Activated CD4-positive, alpha-beta T cell treated with anti-CD3 and anti-CD28 coated beads, Interleukin-2, amount 10 ng/mL, durations not matched to agents 7 days and 5 days (primary cell): ENCODE measurements at regions not wholly inside any gene's neighbourhood (a gene's known extent, or its start where the extent isn't known, plus 50 kb on each side); places are given as distances from the start of the nearest gene placed in this dataset.

Source experiments
- CTCF ChIA-PET: fragments of 350-600 bp; sonication (Branson Sonifier 250); formaldehyde crosslinking; loops from one replicate; lab custom pipeline; 2021; ENCODE audit warnings: antibody characterized with exemption; lab: Charles Lee
- POLR2A ChIA-PET: fragments of 350-600 bp; sonication (Branson Sonifier 250); formaldehyde crosslinking; loops from one replicate; lab custom pipeline; 2021; ENCODE audit warnings: antibody characterized with exemption; lab: Charles Lee
- DNase-seq: peaks from one replicate; pipeline ENCODE4 v3.0.0-alpha.2; 2020
- H3K27ac Mint-ChIP-seq: one replicate; pipeline ENCODE4 v1.8.0; 2021; ENCODE audit warnings: mild to moderate bottlenecking, moderate library complexity, mixed read lengths
- H3K27me3 Mint-ChIP-seq: one replicate; pipeline ENCODE4 v1.8.0; 2021; ENCODE audit warnings: mixed read lengths
- H3K36me3 Mint-ChIP-seq: one replicate; pipeline ENCODE4 v1.8.0; 2021; ENCODE audit warnings: low read depth, mixed read lengths
- H3K4me1 Mint-ChIP-seq: one replicate; pipeline ENCODE4 v1.8.0; 2021; ENCODE audit warnings: mixed read lengths
- H3K4me3 Mint-ChIP-seq: one replicate; pipeline ENCODE4 v1.8.0; 2021; ENCODE audit warnings: mild to moderate bottlenecking, moderate library complexity, mixed read lengths
- H3K9me3 Mint-ChIP-seq: one replicate; pipeline ENCODE4 v1.8.0; 2021; ENCODE audit warnings: mixed read lengths

DNA sequence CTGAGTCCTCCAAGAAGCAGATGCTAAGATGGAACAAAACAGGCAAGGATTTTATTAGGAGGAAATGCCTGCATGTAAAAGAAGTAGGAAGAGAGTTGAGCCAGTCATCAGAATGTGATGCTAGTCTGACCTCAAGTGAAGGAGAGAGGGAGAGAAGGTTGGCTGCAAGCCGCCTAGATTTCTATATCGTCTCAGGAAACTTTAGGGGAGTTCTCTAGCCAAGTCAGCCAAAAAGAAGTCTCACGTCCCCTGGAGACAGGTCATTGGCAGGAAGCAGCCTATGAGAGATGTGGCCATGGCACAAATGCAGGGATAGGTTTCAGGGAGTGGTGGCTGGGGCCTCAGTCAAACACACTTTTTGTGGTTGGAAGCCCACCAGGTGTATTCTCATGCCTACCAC is 378.0 kb downstream of the CD109 start:
- Mint-ChIP-seq H3K9me3 (no peaks in the 10 kb centered on the region), H3K36me3 (no peaks in the 10 kb centered on the region), H3K27me3 (no peaks in the 10 kb centered on the region), H3K4me1 (no peaks in the 10 kb centered on the region), H3K4me3 (no peak overlapping the region), H3K27ac (no peak overlapping the region)
- POLR2A ChIA-PET: no interaction called here
- CTCF ChIA-PET: no interaction called here
- no peak for DNase-seq

DNA sequence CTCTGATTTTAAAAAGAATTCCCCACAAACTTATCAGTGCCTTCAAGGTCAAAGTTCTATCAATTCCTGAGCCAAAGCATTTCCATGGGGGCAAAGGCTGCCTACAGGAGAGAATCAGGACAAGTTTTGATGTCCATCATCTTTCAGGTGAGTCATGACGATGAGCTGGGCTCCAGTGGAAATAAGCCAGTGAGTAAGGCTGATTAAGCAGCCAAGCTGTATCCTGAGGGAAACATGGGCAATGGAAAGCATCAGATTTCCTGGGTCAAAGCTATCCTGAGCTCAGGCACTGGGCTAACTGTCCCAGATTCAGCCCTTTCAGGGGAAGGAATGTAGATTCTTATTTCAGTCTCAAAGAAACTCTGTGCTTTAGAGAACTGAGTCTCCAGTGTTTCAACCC is 377.4 kb downstream of the CD109 start:
- Mint-ChIP-seq H3K36me3 (no peaks in the 10 kb centered on the region), H3K27ac (no peak overlapping the region), H3K4me3 (no peak overlapping the region), H3K27me3 (no peaks in the 10 kb centered on the region), H3K9me3 (no peaks in the 10 kb centered on the region), H3K4me1 (no peaks in the 10 kb centered on the region)
- POLR2A ChIA-PET: no interaction called here
- DNase-seq: no peak
- CTCF ChIA-PET: no interaction called here

DNA sequence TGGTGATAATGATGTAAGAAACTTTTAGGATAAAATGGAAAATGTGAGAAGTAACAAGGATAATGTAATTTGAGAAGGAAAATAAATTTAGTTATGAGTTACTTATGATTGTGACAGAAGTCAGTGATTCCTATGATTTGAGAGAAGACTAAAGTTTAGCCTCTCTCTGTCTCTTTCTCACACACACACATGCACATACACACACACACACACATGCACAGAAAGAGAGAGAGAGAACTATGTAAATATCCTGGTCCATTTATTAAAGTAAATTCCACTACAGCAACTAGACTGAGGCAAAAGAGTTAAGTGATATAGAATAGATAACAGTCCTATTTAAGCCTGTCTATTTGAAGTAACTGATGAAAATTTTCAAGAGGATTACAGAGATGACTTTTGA is 375.2 kb downstream of the CD109 start:
- CTCF ChIA-PET: no interaction called here
- H3K27me3 Mint-ChIP-seq: peaks cover 6% of the 10 kb centered on the region
- H3K9me3 Mint-ChIP-seq: no peaks in the 10 kb centered on the region
- H3K4me1 Mint-ChIP-seq: no peaks in the 10 kb centered on the region
- no peak overlapping the region for H3K27ac Mint-ChIP-seq
- H3K36me3 Mint-ChIP-seq: no peaks in the 10 kb centered on the region
- DNase-seq: no peak
- no peak overlapping the region for H3K4me3 Mint-ChIP-seq
- POLR2A ChIA-PET: no interaction called here

DNA sequence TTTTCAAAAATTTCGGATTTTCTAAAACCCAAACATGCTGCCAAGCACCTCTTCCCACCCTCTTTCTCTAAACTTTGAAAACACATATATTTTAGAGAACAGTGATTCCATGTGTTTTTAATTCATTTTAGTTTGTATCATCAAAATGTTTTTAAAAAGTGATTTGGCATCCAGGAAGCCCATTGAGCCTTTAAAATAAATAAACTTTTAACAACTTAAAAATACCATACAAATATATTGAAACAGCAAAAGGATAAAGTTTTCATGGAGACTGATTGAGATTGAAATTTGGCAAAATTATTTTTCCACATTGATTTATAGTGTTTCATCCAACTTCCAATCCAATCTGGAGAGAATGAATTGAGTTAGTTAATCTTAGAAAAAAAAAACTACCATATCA is 374.7 kb downstream of the CD109 start:
- no peaks in the 10 kb centered on the region for H3K9me3 Mint-ChIP-seq
- ChIA-PET CTCF (no interaction called here), POLR2A (no interaction called here)
- peaks cover 6% of the 10 kb centered on the region for H3K27me3 Mint-ChIP-seq
- no peak for DNase-seq
- no peaks in the 10 kb centered on the region for H3K36me3 Mint-ChIP-seq
- no peaks in the 10 kb centered on the region for H3K4me1 Mint-ChIP-seq
- H3K4me3 Mint-ChIP-seq: no peak overlapping the region
- H3K27ac Mint-ChIP-seq: no peak overlapping the region

DNA sequence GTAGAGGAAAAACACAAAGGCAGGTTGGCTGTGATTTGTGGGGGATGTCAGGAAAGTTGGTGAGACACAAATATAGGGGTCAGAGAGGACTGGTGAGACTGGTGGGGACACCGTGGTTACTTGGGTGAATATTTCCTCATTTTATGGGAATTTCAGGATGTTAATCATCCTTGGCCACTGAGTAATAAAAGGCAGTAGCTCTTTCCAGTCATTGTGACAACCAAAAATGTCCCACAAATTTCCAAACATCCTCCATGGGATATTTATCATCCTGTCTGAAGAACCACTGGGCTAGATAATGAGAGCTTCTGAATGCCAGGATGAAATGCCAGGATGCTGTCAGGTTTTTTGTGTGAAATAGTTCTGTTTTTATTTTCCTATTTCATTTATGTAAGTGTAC is 374.1 kb downstream of the CD109 start:
- ChIA-PET CTCF (no interaction called here), POLR2A (no interaction called here)
- H3K4me3 Mint-ChIP-seq: no peak overlapping the region
- no peak for DNase-seq
- H3K9me3 Mint-ChIP-seq: no peaks in the 10 kb centered on the region
- no peak overlapping the region for H3K27ac Mint-ChIP-seq
- H3K4me1 Mint-ChIP-seq: no peaks in the 10 kb centered on the region
- no peaks in the 10 kb centered on the region for H3K36me3 Mint-ChIP-seq
- peaks cover 6% of the 10 kb centered on the region for H3K27me3 Mint-ChIP-seq

DNA sequence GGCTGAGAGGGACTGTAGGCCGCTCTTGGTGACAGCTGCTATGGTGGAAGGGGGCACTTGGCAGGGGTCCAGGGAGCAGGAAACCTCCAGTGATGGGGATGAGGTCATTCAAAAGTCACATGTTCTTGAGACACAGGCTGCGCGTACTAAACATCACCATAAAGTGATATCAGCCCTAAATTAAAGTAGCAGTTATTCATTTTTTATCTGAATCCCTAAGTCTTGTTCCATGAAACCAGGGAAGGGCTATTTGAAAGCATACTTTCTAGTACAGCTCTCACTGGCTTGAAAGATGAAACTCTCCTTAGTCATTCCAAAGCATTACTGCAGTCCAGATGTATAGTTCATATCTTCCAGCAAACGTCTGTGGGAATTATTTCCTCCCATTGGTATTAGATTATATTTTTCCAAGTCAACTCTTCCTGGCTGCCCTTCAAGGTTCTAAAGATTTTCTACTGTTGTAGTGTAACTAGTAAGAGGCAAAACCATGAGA is 373.1 kb downstream of the CD109 start:
- H3K27ac Mint-ChIP-seq: no peak overlapping the region
- no peaks in the 10 kb centered on the region for H3K36me3 Mint-ChIP-seq
- ChIA-PET CTCF (no interaction called here), POLR2A (no interaction called here)
- H3K4me1 Mint-ChIP-seq: no peaks in the 10 kb centered on the region
- H3K4me3 Mint-ChIP-seq: no peak overlapping the region
- DNase-seq: no peak
- H3K9me3 Mint-ChIP-seq: no peaks in the 10 kb centered on the region
- peaks cover 6% of the 10 kb centered on the region for H3K27me3 Mint-ChIP-seq

DNA sequence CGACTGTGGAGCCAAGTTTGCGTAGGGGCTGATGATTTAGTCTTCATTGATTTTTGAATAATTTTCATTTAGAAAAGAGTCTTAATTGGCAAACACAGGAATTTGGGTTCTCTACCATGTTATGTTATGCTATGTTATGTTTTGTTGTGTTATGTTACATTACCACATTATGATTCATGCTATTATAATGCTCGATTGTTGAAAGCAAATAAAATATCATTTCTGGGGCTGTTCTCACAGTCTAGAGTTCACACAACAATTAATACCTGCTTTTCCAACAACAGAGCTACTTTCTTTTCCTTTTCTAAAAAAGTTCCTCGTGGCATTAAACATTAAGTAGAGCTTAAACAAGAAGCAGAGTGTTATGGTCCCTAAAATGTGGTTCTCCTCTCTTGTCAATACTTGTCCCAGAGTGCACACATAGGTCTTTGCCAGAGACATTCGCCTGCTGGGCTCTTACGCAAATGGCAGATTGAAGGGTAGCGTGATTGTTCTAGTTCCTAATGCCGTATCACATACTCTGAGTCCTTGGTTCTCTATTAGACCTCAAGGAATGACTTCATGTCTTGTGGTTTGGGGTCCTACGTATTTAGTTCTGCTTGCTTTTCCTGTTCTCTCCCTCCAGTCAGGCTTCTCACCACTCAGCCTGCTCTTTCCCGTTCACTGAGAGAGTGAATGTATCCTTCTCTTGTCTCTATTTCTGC is 370.3 kb downstream of the CD109 start:
- Mint-ChIP-seq H3K27ac (no peak overlapping the region), H3K4me3 (no peak overlapping the region), H3K36me3 (no peaks in the 10 kb centered on the region), H3K4me1 (no peaks in the 10 kb centered on the region), H3K27me3 (peaks cover 6% of the 10 kb centered on the region), H3K9me3 (no peaks in the 10 kb centered on the region)
- CTCF ChIA-PET: no interaction called here
- DNase-seq: no peak
- POLR2A ChIA-PET: no interaction called here

DNA sequence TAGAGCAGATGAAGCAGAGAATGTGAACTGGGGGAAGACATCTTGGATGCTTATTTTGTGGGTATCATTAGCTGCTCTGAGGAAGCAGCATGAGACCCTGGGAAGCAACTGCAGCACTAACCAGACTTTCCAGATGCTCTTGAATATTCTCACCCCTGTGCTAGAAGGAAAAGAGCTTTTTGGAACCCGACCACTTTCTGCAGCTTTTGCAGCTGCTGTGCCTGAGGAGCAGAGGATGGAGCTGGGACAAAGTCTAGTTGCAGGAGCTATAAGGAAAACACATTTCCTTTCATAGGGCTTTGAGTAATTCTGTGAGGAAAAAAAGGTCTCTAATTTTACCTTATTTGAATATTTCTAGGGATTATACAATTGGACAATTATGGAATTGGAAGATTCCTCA is 369.7 kb downstream of the CD109 start:
- no peak overlapping the region for H3K27ac Mint-ChIP-seq
- ChIA-PET POLR2A (no interaction called here), CTCF (no interaction called here)
- no peak overlapping the region for H3K4me3 Mint-ChIP-seq
- no peaks in the 10 kb centered on the region for H3K36me3 Mint-ChIP-seq
- H3K4me1 Mint-ChIP-seq: no peaks in the 10 kb centered on the region
- peaks cover 6% of the 10 kb centered on the region for H3K27me3 Mint-ChIP-seq
- no peak for DNase-seq
- H3K9me3 Mint-ChIP-seq: no peaks in the 10 kb centered on the region

DNA sequence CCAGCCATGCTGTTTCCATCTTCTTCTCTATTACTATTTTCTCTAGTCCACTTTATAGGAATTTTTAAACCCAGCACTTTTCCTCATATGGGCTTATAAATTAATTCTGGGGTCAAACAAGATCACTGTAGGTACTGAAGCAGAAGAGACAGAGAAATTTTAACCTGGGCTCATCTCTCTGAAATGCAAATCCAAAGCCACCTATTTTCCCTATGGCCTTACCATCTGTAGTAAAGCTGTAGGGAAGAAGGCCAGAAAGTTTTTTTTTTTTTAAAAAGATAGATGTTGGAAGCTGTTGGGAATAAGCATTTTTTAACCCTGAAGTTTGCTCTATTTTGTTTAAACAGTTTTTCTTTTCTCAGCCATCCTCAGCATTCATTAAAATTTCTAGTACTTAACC is 367.4 kb downstream of the CD109 start:
- no peak for DNase-seq
- H3K9me3 Mint-ChIP-seq: no peaks in the 10 kb centered on the region
- ChIA-PET POLR2A (no interaction called here), CTCF (no interaction called here)
- peaks cover 6% of the 10 kb centered on the region for H3K27me3 Mint-ChIP-seq
- H3K27ac Mint-ChIP-seq: no peak overlapping the region
- no peaks in the 10 kb centered on the region for H3K36me3 Mint-ChIP-seq
- no peak overlapping the region for H3K4me3 Mint-ChIP-seq
- no peaks in the 10 kb centered on the region for H3K4me1 Mint-ChIP-seq

DNA sequence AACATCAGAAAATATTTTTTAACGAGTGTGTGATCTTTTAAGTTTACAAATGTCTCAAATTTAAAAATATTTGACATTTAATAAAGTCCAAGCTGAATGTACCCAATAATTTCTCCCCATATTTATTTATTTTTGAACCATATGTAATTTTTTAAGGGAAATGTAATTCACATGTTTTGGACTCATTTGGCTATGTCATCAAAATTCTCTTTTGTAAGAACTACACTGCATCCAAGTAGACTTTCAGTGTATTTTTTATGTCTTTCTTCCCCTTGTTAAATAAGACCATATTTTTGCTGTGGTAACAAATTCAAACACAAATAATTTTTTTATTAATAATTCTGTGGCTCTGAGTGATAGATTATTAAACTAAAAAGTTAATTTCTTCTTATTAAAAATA is 365.2 kb downstream of the CD109 start:
- Mint-ChIP-seq H3K27me3 (peaks cover under 1% of the 10 kb centered on the region), H3K4me3 (no peak overlapping the region), H3K9me3 (no peaks in the 10 kb centered on the region), H3K4me1 (no peaks in the 10 kb centered on the region), H3K27ac (no peak overlapping the region), H3K36me3 (no peaks in the 10 kb centered on the region)
- CTCF ChIA-PET: no interaction called here
- POLR2A ChIA-PET: no interaction called here
- no peak for DNase-seq

DNA sequence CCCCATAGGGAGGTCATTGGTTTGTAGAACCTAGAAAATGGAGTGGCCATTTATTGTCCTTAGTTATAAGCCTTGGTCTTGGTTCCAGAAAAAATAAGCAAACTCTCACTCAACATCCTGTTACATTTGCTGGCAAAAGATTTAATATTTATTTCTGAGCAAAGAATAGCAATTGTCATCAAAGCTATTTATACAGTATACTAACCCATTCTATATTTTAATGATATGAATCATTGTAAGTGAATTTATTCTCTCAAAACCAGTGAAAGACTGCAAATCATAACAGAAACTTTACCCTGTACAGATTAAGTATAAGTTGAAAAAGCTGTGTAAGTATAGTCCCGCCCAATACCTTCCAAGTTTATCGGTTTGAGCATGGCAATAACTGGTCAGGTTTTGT is 364.4 kb downstream of the CD109 start:
- Mint-ChIP-seq H3K4me1 (no peaks in the 10 kb centered on the region), H3K27me3 (no peaks in the 10 kb centered on the region), H3K4me3 (no peak overlapping the region), H3K27ac (no peak overlapping the region), H3K9me3 (no peaks in the 10 kb centered on the region), H3K36me3 (no peaks in the 10 kb centered on the region)
- ChIA-PET POLR2A (no interaction called here), CTCF (no interaction called here)
- DNase-seq: no peak

DNA sequence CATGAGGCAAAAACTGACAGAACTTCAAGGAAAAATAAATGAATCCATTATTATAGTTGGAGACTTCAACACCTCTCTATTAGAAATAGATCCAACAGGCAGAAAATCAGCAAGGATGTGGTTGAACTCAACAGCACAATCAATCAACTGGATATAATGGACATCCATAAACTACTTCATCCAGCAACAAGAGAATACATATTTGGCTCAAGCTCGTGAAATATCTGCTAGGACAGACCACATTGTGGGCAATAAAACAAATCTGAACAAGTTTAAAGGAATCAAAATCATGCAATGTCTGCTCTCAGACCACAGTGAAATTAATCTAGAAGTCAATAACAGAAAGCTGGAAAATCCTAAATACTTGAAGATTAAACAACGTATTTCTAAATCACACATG is 362.6 kb downstream of the CD109 start:
- DNase-seq: no peak
- Mint-ChIP-seq H3K9me3 (no peaks in the 10 kb centered on the region), H3K4me1 (no peaks in the 10 kb centered on the region), H3K27ac (no peak overlapping the region), H3K4me3 (no peak overlapping the region), H3K36me3 (no peaks in the 10 kb centered on the region), H3K27me3 (no peaks in the 10 kb centered on the region)
- POLR2A ChIA-PET: no interaction called here
- CTCF ChIA-PET: no interaction called here

DNA sequence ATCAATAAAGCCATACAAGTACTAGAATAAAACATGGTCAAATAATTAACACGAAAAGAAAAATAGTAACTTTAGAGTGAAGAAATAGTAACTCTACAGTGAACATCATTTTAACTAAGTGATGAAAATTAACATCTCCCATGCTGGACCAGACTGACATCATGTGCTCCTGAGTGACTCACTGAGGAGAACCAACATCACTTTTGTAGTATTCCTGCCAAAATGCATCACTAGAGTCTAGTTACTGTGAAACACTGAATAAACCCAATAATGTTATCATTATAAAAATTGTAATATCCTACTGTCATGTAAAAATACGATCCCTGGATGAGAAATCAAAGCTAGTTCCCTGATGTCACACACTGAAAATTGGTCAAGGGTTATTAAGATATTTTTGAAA is 361.3 kb downstream of the CD109 start:
- Mint-ChIP-seq H3K9me3 (no peaks in the 10 kb centered on the region), H3K27ac (no peak overlapping the region), H3K36me3 (no peaks in the 10 kb centered on the region), H3K4me1 (no peaks in the 10 kb centered on the region), H3K4me3 (no peak overlapping the region), H3K27me3 (no peaks in the 10 kb centered on the region)
- no peak for DNase-seq
- CTCF ChIA-PET: interaction anchor here (0.6 kb wide), 2 partner anchors 519 to 1438 kb away, joined by 3 to 4 read pairs; no protein-coding TSS in a partner anchor
- POLR2A ChIA-PET: no interaction called here

DNA sequence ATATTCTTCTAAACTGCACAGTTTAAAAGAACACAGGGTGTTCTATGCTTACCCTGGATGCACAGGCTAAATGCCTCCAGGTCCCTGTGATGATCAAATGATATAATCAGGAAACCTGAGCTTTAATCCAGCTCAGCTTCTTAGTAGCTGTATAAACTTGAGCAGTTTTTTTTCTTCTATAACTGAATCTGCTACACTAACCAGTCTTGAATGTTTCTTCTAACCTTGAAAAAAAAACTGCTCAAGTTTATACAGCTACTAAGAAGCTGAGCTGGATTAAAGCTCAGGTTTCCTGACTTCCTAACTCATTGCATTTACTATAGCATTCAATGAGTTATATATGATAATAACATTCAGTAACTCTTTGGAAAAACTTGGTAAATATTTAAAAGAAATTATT is 358.2 kb downstream of the CD109 start:
- Mint-ChIP-seq H3K4me3 (no peak overlapping the region), H3K27ac (no peak overlapping the region), H3K36me3 (no peaks in the 10 kb centered on the region), H3K4me1 (no peaks in the 10 kb centered on the region), H3K9me3 (no peaks in the 10 kb centered on the region), H3K27me3 (no peaks in the 10 kb centered on the region)
- DNase-seq: no peak
- ChIA-PET POLR2A (no interaction called here), CTCF (interaction anchor here (1.0 kb wide), 1 partner anchor 16 kb away, joined by 3 read pairs; no protein-coding TSS in a partner anchor)
